HEK293 (cell line): ENCODE measurements at regions not wholly inside any gene's neighbourhood (a gene's known extent, or its start where the extent isn't known, plus 50 kb on each side); places are given as distances from the start of the nearest gene placed in this dataset.

Experiments
- CTCF ChIA-PET: fragments of 350-600 bp; formaldehyde crosslinking; extraction: SDS; loops from one replicate; lab custom pipeline; 2021; ENCODE audit warnings: antibody characterized with exemption; lab: Yijun Ruan, JAX
- POLR2A ChIA-PET: fragments of 300-600 bp; formaldehyde crosslinking; extraction: SDS; loops from one replicate; lab custom pipeline; 2020; ENCODE audit warnings: antibody characterized with exemption, inconsistent platforms; lab: Yijun Ruan, JAX
- H3K27ac ChIP-seq: fragments of 200-500 bp; sonication (Bioruptor generic); 2 replicates; pipeline ENCODE4 v1.5.1; 2014; ENCODE audit warnings: low read depth, low read length, control low read depth, inconsistent platforms; ENCODE audit errors: extremely low read depth
- H3K36me3 ChIP-seq, 2 experiments: fragments of 200-500 bp in 1 of 2; sonication (Bioruptor generic) in 1 of 2; 1 replicate in 1 of 2; 2 replicates in 1 of 2; pipeline ENCODE4 v1.5.1; 2014 to 2017; ENCODE audit warnings: inconsistent platforms in 2 of 2, low read length in 2 of 2; ENCODE audit not compliant: control insufficient read depth in 2 of 2, insufficient read depth in 1 of 2
- H3K4me1 ChIP-seq: fragments of 200-500 bp; sonication (Bioruptor generic); 2 replicates; pipeline ENCODE4 v1.5.1; 2014; ENCODE audit warnings: mild to moderate bottlenecking, low read length, inconsistent platforms; ENCODE audit not compliant: control insufficient read depth, insufficient read depth
- H3K4me3 ChIP-seq: 2 replicates; pipeline ENCODE4 v1.5.1; 2011; ENCODE audit warnings: low read depth, mild to moderate bottlenecking, control low read depth, low read length, moderate library complexity
- H3K9me3 ChIP-seq: fragments of 200-500 bp; sonication (Bioruptor generic); 2 replicates; pipeline ENCODE4 v1.5.1; 2014; ENCODE audit warnings: low read depth, low read length, inconsistent platforms; ENCODE audit not compliant: control insufficient read depth, insufficient read depth
- HOXA7 ChIP-seq: sonication (generic); formaldehyde crosslinking; IDR thresholded peaks from 2 replicates; pipeline ENCODE4 v1.8.1; 2022; ENCODE audit warnings: missing genetic modification reagents, borderline replicate concordance
- KLF10 ChIP-seq: fragments of 450-650 bp; IDR thresholded peaks from 2 replicates; pipeline ENCODE4 v1.5.1; 2018; ENCODE audit warnings: missing biosample characterization, mild to moderate bottlenecking, missing genetic modification characterization
- OSR2 ChIP-seq: fragments of 450-650 bp; formaldehyde crosslinking; IDR thresholded peaks from 2 replicates; pipeline ENCODE4 v1.5.1; 2016; ENCODE audit warnings: missing biosample characterization, missing genetic modification characterization
- PRDM2 ChIP-seq: fragments of 450-650 bp; formaldehyde crosslinking; IDR thresholded peaks from 2 replicates; pipeline ENCODE4 v1.5.1; 2016; ENCODE audit warnings: missing biosample characterization, missing genetic modification characterization, borderline replicate concordance
- REPIN1 ChIP-seq: fragments of 450-650 bp; formaldehyde crosslinking; IDR thresholded peaks from 2 replicates; pipeline ENCODE4 v1.5.1; 2017; ENCODE audit warnings: missing biosample characterization, missing genetic modification characterization, low read depth
- REST ChIP-seq: fragments of 450-650 bp; formaldehyde crosslinking; IDR thresholded peaks from 2 replicates; pipeline ENCODE4 v1.5.1; 2016; ENCODE audit warnings: missing biosample characterization, missing genetic modification characterization
- SALL2 ChIP-seq: fragments of 450-650 bp; formaldehyde crosslinking; IDR thresholded peaks from 2 replicates; pipeline ENCODE4 v1.5.0; 2017; ENCODE audit warnings: missing biosample characterization, mild to moderate bottlenecking, missing genetic modification characterization, borderline replicate concordance
- ZBTB1 ChIP-seq: fragments of 450-650 bp; formaldehyde crosslinking; IDR thresholded peaks from 2 replicates; pipeline ENCODE4 v1.5.1; 2016; ENCODE audit warnings: missing biosample characterization, missing genetic modification characterization
- ZFHX2 ChIP-seq: fragments of 450-650 bp; formaldehyde crosslinking; conservative IDR thresholded peaks from 2 replicates; pipeline ENCODE4 v1.5.1; 2016; ENCODE audit warnings: missing biosample characterization, missing genetic modification characterization
- ZFP69B ChIP-seq: fragments of 450-650 bp; formaldehyde crosslinking; IDR thresholded peaks from 2 replicates; pipeline ENCODE4 v1.5.1; 2016; ENCODE audit warnings: missing biosample characterization, missing genetic modification characterization
- ZNF132 ChIP-seq: fragments of 450-650 bp; formaldehyde crosslinking; IDR thresholded peaks from 2 replicates; pipeline ENCODE4 v1.5.1; 2017; ENCODE audit warnings: missing biosample characterization, missing genetic modification characterization, borderline replicate concordance
- ZNF140 ChIP-seq: fragments of 450-650 bp; formaldehyde crosslinking; IDR thresholded peaks from 2 replicates; pipeline ENCODE4 v1.5.1; 2016; ENCODE audit warnings: missing biosample characterization, missing genetic modification characterization
- ZNF146 ChIP-seq: fragments of 450-650 bp; formaldehyde crosslinking; IDR thresholded peaks from 2 replicates; pipeline ENCODE4 v1.5.1; 2016; ENCODE audit warnings: missing biosample characterization, missing genetic modification characterization
- ZNF175 ChIP-seq: fragments of 450-650 bp; formaldehyde crosslinking; IDR thresholded peaks from 2 replicates; pipeline ENCODE4 v1.5.1; 2016; ENCODE audit warnings: missing biosample characterization, missing genetic modification characterization
- ZNF214 ChIP-seq: fragments of 450-650 bp; formaldehyde crosslinking; IDR thresholded peaks from 2 replicates; pipeline ENCODE4 v1.5.1; 2017; ENCODE audit warnings: missing biosample characterization, mild to moderate bottlenecking, missing genetic modification characterization, borderline replicate concordance
- ZNF362 ChIP-seq: fragments of 450-650 bp; formaldehyde crosslinking; IDR thresholded peaks from 2 replicates; pipeline ENCODE4 v1.5.1; 2016; ENCODE audit warnings: missing biosample characterization, missing genetic modification characterization
- ZNF510 ChIP-seq: fragments of 450-650 bp; formaldehyde crosslinking; IDR thresholded peaks from 2 replicates; pipeline ENCODE4 v1.5.1; 2018; ENCODE audit warnings: mild to moderate bottlenecking, missing genetic modification characterization, missing biosample characterization; ENCODE audit not compliant: insufficient replicate concordance
- ZNF654 ChIP-seq: fragments of 450-650 bp; formaldehyde crosslinking; IDR thresholded peaks from 2 replicates; pipeline ENCODE4 v1.5.1; 2016; ENCODE audit warnings: low read depth, missing biosample characterization, missing genetic modification characterization
- ZNF785 ChIP-seq: fragments of 450-650 bp; formaldehyde crosslinking; IDR thresholded peaks from 2 replicates; pipeline ENCODE4 v1.5.1; 2016; ENCODE audit warnings: missing biosample characterization, missing genetic modification characterization
- ZNF791 ChIP-seq: fragments of 450-650 bp; formaldehyde crosslinking; IDR thresholded peaks from 2 replicates; pipeline ENCODE4 v1.5.1; 2016; ENCODE audit warnings: missing biosample characterization, missing genetic modification characterization
- ZNF843 ChIP-seq: fragments of 450-650 bp; formaldehyde crosslinking; IDR thresholded peaks from 2 replicates; pipeline ENCODE4 v1.5.1; 2016; ENCODE audit warnings: missing biosample characterization, missing genetic modification characterization

GRCh38 chr3:1792466-1792865 is 306.2 kb upstream of the CNTN4 start (continued):
- TF ChIP-seq ZNF362 (no peak), ZNF785 (tag by site-specific recombination) (no peak), ZNF132 (tag by site-specific recombination) (no peak)

GRCh38 chr3:1798711-1799405 is 299.8 kb upstream of the CNTN4 start:
- ChIA-PET CTCF (no interaction called here), POLR2A (no interaction called here)

More at GRCh38 chr3:1798711-1799405, 299.8 kb upstream of the CNTN4 start:
- Histone ChIP-seq H3K27ac (no peak overlapping the region), H3K4me1 (no peaks in the 10 kb centered on the region), H3K9me3 (no peaks in the 10 kb centered on the region), H3K36me3 (no peaks in the 10 kb centered on the region), H3K4me3 (no peak overlapping the region)
- TF ChIP-seq SALL2 = no peak
- TF ChIP-seq ZNF654 (tag by site-specific recombination) = no peak
- no peak for TF ChIP-seq HOXA7
- TF ChIP-seq ZNF146 = no peak
- TF ChIP-seq KLF10 = no peak
- TF ChIP-seq ZNF140 = no peak
- TF ChIP-seq ZBTB1 (tag by site-specific recombination) = no peak
- no peak for TF ChIP-seq REPIN1 (tag by site-specific recombination)
- no peak for TF ChIP-seq ZFP69B (tag by site-specific recombination)
- no peak for TF ChIP-seq ZNF510 (tag by site-specific recombination)
- TF ChIP-seq ZNF843 (tag by site-specific recombination) = no peak
- no peak for TF ChIP-seq ZNF214 (tag by site-specific recombination)
- TF ChIP-seq PRDM2 = no peak
- TF ChIP-seq OSR2 (tag by site-specific recombination) = no peak
- TF ChIP-seq ZFHX2 (tag by site-specific recombination) = no peak
- no peak for TF ChIP-seq ZNF791 (tag by site-specific recombination)
- no peak for TF ChIP-seq REST (tag by site-specific recombination)
- no peak for TF ChIP-seq ZNF175 (tag by site-specific recombination)
